Keratinocyte (primary cell): ENCODE measurements at regions not wholly inside any gene's neighbourhood (a gene's known extent, or its start where the extent isn't known, plus 50 kb on each side); places are given as distances from the start of the nearest gene placed in this dataset.

ENCODE experiments used
- DNase-seq: peaks from one replicate; pipeline ENCODE4 v3.0.0-alpha.2; 2011; ENCODE audit warnings: low read depth, missing footprints, low spot score
- FAIRE-seq: peaks from 2 replicates; lab custom pipeline; 2011; peaks lifted over from hg19 to GRCh38; lab: Jason Lieb, UNC
- H2AFZ ChIP-seq: 2 replicates; pipeline ENCODE4 v1.6.0; 2012; ENCODE audit warnings: low read length, control low read depth, inconsistent platforms; ENCODE audit not compliant: control insufficient read depth
- H3K27ac ChIP-seq: 2 replicates; pipeline ENCODE4 v1.5.1; 2011; ENCODE audit warnings: low read length; ENCODE audit not compliant: control insufficient read depth, insufficient read depth
- H3K27me3 ChIP-seq: 3 replicates; pipeline ENCODE4 v1.6.0; 2011; ENCODE audit warnings: low read length; ENCODE audit not compliant: control insufficient read depth, insufficient read depth; ENCODE audit errors: extremely low read depth
- H3K36me3 ChIP-seq, 2 experiments: 2 replicates in 1 of 2; 3 replicates in 1 of 2; pipeline ENCODE4 v1.5.1; 2011; ENCODE audit warnings: low read length in 2 of 2, mild to moderate bottlenecking in 1 of 2; ENCODE audit not compliant: control insufficient read depth in 2 of 2, insufficient read depth in 2 of 2; ENCODE audit errors: extremely low read depth in 1 of 2
- H3K4me1 ChIP-seq: 3 replicates; pipeline ENCODE4 v1.5.1; 2011; ENCODE audit warnings: low read length; ENCODE audit not compliant: control insufficient read depth, insufficient read depth; ENCODE audit errors: extremely low read depth
- H3K4me2 ChIP-seq: 3 replicates; pipeline ENCODE4 v1.6.0; 2011; ENCODE audit warnings: low read depth, low read length; ENCODE audit not compliant: control insufficient read depth, insufficient read depth; ENCODE audit errors: extremely low read depth
- H3K4me3 ChIP-seq, 3 experiments: fragments of 200-600 bp in 1 of 3; sonication (generic) in 1 of 3; 2 replicates in 2 of 3; 3 replicates in 1 of 3; pipeline ENCODE4 v1.5.1; 2011 to 2016; ENCODE audit warnings: low read length in 3 of 3, mild to moderate bottlenecking in 3 of 3, control low read depth in 2 of 3, inconsistent platforms in 1 of 3, low read depth in 1 of 3, mixed read lengths in 1 of 3, mixed run types in 1 of 3, moderate library complexity in 1 of 3; ENCODE audit not compliant: control insufficient read depth in 2 of 3, insufficient read depth in 2 of 3; ENCODE audit errors: extremely low read depth in 1 of 3
- H3K79me2 ChIP-seq: 2 replicates; pipeline ENCODE4 v1.6.0; 2012; ENCODE audit warnings: low read length; ENCODE audit not compliant: control insufficient read depth, insufficient read depth
- H3K9ac ChIP-seq: 3 replicates; pipeline ENCODE4 v1.6.0; 2011; ENCODE audit warnings: low read length; ENCODE audit not compliant: control insufficient read depth, insufficient read depth; ENCODE audit errors: extremely low read depth
- H3K9me1 ChIP-seq: 3 replicates; pipeline ENCODE4 v1.6.0; 2011; ENCODE audit warnings: low read length; ENCODE audit not compliant: control insufficient read depth, insufficient read depth; ENCODE audit errors: extremely low read depth
- H3K9me3 ChIP-seq: 2 replicates; pipeline ENCODE4 v1.5.1; 2012; ENCODE audit warnings: low read depth, low read length; ENCODE audit not compliant: control insufficient read depth
- H4K20me1 ChIP-seq: 3 replicates; pipeline ENCODE4 v1.6.0; 2011; ENCODE audit warnings: low read length; ENCODE audit not compliant: control insufficient read depth, insufficient read depth; ENCODE audit errors: extremely low read depth
- CTCF ChIP-seq, 3 experiments: IDR thresholded peaks in 1 of 3; conservative IDR thresholded peaks in 1 of 3; optimal IDR thresholded peaks in 1 of 3; 2 replicates in 2 of 3; 3 replicates in 1 of 3; pipeline versions ENCODE3 to v1.5.1; 2011; ENCODE audit warnings: low read length in 3 of 3, mild to moderate bottlenecking in 3 of 3, moderate library complexity in 2 of 3, control low read depth in 1 of 3, inconsistent platforms in 1 of 3; ENCODE audit not compliant: insufficient read depth in 2 of 3; ENCODE audit errors: extremely low read depth in 1 of 3
- EZH2 ChIP-seq: IDR thresholded peaks from one replicate; pipeline ENCODE4 v1.6.1; 2012; ENCODE audit warnings: inconsistent platforms, mild to moderate bottlenecking, low read length, moderate library complexity
- dilution Hi-C: fragments of 300-500 bp; cut with MboI; formaldehyde crosslinking; loops from one replicate; pipeline ENCODE4 v1.7.0; 2020; ENCODE audit warnings: low sequenced_read_pairs; ENCODE audit not compliant: extremely low pct_ligation_motif_present

- no peak overlapping the region for H3K27ac ChIP-seq
- no peaks in the 10 kb centered on the region for H3K36me3 ChIP-seq
- no peak for FAIRE-seq
- H3K9me1 ChIP-seq: no peaks in the 10 kb centered on the region
- no peaks in the 10 kb centered on the region for H3K27me3 ChIP-seq
- no peaks in the 10 kb centered on the region for H3K9me3 ChIP-seq
- H4K20me1 ChIP-seq: no peaks in the 10 kb centered on the region
- no peaks in the 10 kb centered on the region for H3K79me2 ChIP-seq
- no peak overlapping the region for H3K4me2 ChIP-seq
- DNase-seq: no peak
- peaks cover 4% of the 10 kb centered on the region for H3K4me1 ChIP-seq
- H3K4me3 ChIP-seq: no peak overlapping the region
- dilution Hi-C loops: no loop called here
- no peak overlapping the region for H2AFZ ChIP-seq
- TF ChIP-seq CTCF (optimal IDR thresholded peaks at IDR 0.05 in 1 of 3, IDR thresholded peaks at IDR 0.05 in 1 of 3, conservative IDR thresholded peaks at IDR 0.05 in 1 of 3; ENCODE audit: extremely low read depth in 1 of 3, insufficient read depth in 2 of 3, low read length in 3 of 3) (no peak), EZH2 (no peak)
- no peak overlapping the region for H3K9ac ChIP-seq
Observed at GRCh38 chr21:35601211-35601610, 459.1 kb downstream of the SETD4 start.

GRCh38 chr21:35599164-35599563 lies 461.2 kb downstream of the SETD4 start:
- H3K27ac ChIP-seq: no peak overlapping the region
- no peak for TF ChIP-seq CTCF (optimal IDR thresholded peaks at IDR 0.05 in 1 of 3, IDR thresholded peaks at IDR 0.05 in 1 of 3, conservative IDR thresholded peaks at IDR 0.05 in 1 of 3; ENCODE audit: extremely low read depth in 1 of 3, insufficient read depth in 2 of 3, low read length in 3 of 3)
- TF ChIP-seq EZH2: no peak
- DNase-seq: no peak
- H3K9me3 ChIP-seq: no peaks in the 10 kb centered on the region
- H3K4me1 ChIP-seq: no peaks in the 10 kb centered on the region
- H3K27me3 ChIP-seq: no peaks in the 10 kb centered on the region
- dilution Hi-C loops: no loop called here
- no peak overlapping the region for H3K4me3 ChIP-seq
- H4K20me1 ChIP-seq: no peaks in the 10 kb centered on the region
- no peaks in the 10 kb centered on the region for H3K9me1 ChIP-seq
- H3K79me2 ChIP-seq: no peaks in the 10 kb centered on the region
- no peak for FAIRE-seq
- no peak overlapping the region for H3K4me2 ChIP-seq
- H3K36me3 ChIP-seq: no peaks in the 10 kb centered on the region
- H2AFZ ChIP-seq: no peak overlapping the region
- no peak overlapping the region for H3K9ac ChIP-seq
